Liver (tissue), 3 donors: ENCODE measurements at regions not wholly inside any gene's neighbourhood (a gene's known extent, or its start where the extent isn't known, plus 50 kb on each side); places are given as distances from the start of the nearest gene placed in this dataset.

Source experiments
- EGR1 ChIP-seq, 2 donors: IDR thresholded peaks; 2 replicates each; pipeline ENCODE4 v1.6.1; 2016 to 2018; ENCODE audit warnings: antibody characterized with exemption in 2 of 2, low read depth in 2 of 2
- FOXA1 ChIP-seq: IDR thresholded peaks from 2 replicates; pipeline ENCODE4 v1.6.1; 2016; ENCODE audit warnings: antibody characterized with exemption
- RAD21 ChIP-seq, 2 donors: IDR thresholded peaks; 2 replicates each; pipeline ENCODE4 v1.6.1; 2016; ENCODE audit warnings: antibody characterized with exemption in 2 of 2, mild to moderate bottlenecking in 2 of 2
- RXRA ChIP-seq, 2 donors: IDR thresholded peaks; 2 replicates each; pipeline ENCODE4 v1.6.1; 2017 to 2018; ENCODE audit warnings: antibody characterized with exemption in 2 of 2, mild to moderate bottlenecking in 1 of 2
- SP1 ChIP-seq: IDR thresholded peaks from 2 replicates; pipeline ENCODE4 v1.6.1; 2018; ENCODE audit warnings: antibody characterized with exemption, mild to moderate bottlenecking
- TAF1 ChIP-seq: conservative IDR thresholded peaks from 2 replicates; pipeline ENCODE4 v1.6.1; 2016; ENCODE audit warnings: antibody characterized with exemption, mild to moderate bottlenecking
- YY1 ChIP-seq: IDR thresholded peaks from 2 replicates; pipeline ENCODE4 v1.6.1; 2016; ENCODE audit warnings: antibody characterized with exemption, mild to moderate bottlenecking
- TF ChIP-seq, protein P1 (sequence below): IDR thresholded peaks from 2 replicates; pipeline ENCODE4 v1.6.1; 2016; ENCODE audit warnings: antibody characterized with exemption
- TF ChIP-seq, protein P2 (sequence below): IDR thresholded peaks from 2 replicates; pipeline ENCODE4 v1.6.1; 2016; ENCODE audit warnings: antibody characterized with exemption
- TF ChIP-seq, protein P3 (sequence below): fragments of 150-350 bp; IDR thresholded peaks from 2 replicates; pipeline ENCODE4 v1.5.1; 2017; ENCODE audit warnings: improper control_type of control experiment, low read depth, low read length; ENCODE audit not compliant: missing input control
- TF ChIP-seq, protein P4 (sequence below): IDR thresholded peaks from 2 replicates; pipeline ENCODE4 v1.6.1; 2016; ENCODE audit warnings: antibody characterized with exemption, mild to moderate bottlenecking
- donor health status: healthy.
- donor health status: healthy.

DNA sequence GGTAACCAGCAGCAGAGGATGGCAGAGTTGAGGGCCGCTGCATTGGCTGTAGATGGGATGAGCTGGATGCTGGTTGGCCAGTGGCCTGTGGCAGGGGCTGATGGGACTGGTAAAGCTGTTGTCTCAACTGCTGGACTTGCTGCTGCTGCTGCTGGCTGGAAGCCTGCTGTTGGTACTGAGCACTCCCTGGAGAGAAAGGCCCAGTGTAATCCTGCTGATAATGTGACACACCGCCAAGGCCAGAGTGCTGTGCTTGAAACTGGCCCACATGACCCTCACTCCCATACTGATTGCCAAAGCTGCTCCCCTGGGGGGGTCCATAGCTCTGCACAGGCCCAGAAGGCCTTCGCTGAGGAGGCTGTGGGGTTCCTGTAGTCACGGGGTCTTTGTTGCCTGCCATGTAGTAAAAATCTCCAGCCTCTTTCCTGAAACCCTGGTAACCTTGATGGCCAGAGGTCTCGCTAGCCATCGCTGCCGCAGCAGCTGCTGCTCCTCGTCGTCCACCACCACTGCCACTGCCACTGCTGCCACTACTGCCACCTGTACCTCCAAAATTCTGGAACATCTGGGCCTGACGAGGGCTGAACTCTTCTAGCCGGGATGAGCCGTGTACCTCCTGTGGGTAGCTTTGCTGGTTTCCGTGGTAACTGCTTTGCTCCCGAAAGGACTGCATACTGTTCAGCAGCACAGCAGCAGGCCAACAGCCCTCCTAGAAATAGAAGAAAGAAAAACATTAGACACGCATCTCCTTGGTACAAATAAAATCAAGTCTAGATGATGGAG, 55.6 kb downstream of the TCF20 start:
- TF ChIP-seq TAF1 (no peak), RAD21 (IDR thresholded peaks at IDR 0.05) (no peak), SP1 (no peak), YY1 (no peak), FOXA1 (no peak), EGR1 (IDR thresholded peaks at IDR 0.05; ENCODE audit: low read depth in 2 of 2) (no peak), RXRA (IDR thresholded peaks at IDR 0.05) (no peak)
- TF ChIP-seq, protein P1, sequence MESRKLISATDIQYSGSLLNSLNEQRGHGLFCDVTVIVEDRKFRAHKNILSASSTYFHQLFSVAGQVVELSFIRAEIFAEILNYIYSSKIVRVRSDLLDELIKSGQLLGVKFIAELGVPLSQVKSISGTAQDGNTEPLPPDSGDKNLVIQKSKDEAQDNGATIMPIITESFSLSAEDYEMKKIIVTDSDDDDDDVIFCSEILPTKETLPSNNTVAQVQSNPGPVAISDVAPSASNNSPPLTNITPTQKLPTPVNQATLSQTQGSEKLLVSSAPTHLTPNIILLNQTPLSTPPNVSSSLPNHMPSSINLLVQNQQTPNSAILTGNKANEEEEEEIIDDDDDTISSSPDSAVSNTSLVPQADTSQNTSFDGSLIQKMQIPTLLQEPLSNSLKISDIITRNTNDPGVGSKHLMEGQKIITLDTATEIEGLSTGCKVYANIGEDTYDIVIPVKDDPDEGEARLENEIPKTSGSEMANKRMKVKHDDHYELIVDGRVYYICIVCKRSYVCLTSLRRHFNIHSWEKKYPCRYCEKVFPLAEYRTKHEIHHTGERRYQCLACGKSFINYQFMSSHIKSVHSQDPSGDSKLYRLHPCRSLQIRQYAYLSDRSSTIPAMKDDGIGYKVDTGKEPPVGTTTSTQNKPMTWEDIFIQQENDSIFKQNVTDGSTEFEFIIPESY, result no peak
- TF ChIP-seq, protein P2, sequence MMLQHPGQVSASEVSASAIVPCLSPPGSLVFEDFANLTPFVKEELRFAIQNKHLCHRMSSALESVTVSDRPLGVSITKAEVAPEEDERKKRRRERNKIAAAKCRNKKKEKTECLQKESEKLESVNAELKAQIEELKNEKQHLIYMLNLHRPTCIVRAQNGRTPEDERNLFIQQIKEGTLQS, result no peak
- TF ChIP-seq, protein P3, sequence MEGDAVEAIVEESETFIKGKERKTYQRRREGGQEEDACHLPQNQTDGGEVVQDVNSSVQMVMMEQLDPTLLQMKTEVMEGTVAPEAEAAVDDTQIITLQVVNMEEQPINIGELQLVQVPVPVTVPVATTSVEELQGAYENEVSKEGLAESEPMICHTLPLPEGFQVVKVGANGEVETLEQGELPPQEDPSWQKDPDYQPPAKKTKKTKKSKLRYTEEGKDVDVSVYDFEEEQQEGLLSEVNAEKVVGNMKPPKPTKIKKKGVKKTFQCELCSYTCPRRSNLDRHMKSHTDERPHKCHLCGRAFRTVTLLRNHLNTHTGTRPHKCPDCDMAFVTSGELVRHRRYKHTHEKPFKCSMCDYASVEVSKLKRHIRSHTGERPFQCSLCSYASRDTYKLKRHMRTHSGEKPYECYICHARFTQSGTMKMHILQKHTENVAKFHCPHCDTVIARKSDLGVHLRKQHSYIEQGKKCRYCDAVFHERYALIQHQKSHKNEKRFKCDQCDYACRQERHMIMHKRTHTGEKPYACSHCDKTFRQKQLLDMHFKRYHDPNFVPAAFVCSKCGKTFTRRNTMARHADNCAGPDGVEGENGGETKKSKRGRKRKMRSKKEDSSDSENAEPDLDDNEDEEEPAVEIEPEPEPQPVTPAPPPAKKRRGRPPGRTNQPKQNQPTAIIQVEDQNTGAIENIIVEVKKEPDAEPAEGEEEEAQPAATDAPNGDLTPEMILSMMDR, result no peak
- TF ChIP-seq, protein P4, sequence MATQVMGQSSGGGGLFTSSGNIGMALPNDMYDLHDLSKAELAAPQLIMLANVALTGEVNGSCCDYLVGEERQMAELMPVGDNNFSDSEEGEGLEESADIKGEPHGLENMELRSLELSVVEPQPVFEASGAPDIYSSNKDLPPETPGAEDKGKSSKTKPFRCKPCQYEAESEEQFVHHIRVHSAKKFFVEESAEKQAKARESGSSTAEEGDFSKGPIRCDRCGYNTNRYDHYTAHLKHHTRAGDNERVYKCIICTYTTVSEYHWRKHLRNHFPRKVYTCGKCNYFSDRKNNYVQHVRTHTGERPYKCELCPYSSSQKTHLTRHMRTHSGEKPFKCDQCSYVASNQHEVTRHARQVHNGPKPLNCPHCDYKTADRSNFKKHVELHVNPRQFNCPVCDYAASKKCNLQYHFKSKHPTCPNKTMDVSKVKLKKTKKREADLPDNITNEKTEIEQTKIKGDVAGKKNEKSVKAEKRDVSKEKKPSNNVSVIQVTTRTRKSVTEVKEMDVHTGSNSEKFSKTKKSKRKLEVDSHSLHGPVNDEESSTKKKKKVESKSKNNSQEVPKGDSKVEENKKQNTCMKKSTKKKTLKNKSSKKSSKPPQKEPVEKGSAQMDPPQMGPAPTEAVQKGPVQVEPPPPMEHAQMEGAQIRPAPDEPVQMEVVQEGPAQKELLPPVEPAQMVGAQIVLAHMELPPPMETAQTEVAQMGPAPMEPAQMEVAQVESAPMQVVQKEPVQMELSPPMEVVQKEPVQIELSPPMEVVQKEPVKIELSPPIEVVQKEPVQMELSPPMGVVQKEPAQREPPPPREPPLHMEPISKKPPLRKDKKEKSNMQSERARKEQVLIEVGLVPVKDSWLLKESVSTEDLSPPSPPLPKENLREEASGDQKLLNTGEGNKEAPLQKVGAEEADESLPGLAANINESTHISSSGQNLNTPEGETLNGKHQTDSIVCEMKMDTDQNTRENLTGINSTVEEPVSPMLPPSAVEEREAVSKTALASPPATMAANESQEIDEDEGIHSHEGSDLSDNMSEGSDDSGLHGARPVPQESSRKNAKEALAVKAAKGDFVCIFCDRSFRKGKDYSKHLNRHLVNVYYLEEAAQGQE, result no peak
